Kidney (tissue), 13 donors: ENCODE measurements at regions not wholly inside any gene's neighbourhood (a gene's known extent, or its start where the extent isn't known, plus 50 kb on each side); places are given as distances from the start of the nearest gene placed in this dataset.
A peak's percentile ranks its signal among the peaks of the same experiment; 100 is the strongest.

ENCODE experiments used
- DNase-seq, 5 donors: peaks; one replicate each; pipeline ENCODE4 v3.0.0-alpha.2; 2013 to 2020
- FAIRE-seq: peaks from 2 replicates; lab custom pipeline; 2012; peaks lifted over from hg19 to GRCh38; lab: Jason Lieb, UNC
- H3K27ac ChIP-seq, 2 donors: one replicate each; pipeline ENCODE4 v1.7.0; 2013; ENCODE audit warnings: low read depth in 2 of 2, low read length in 2 of 2, inconsistent platforms in 1 of 2
- H3K27me3 ChIP-seq: one replicate; pipeline ENCODE4 v1.7.1; 2013; ENCODE audit warnings: low read length, inconsistent platforms; ENCODE audit not compliant: control insufficient read depth, insufficient read depth
- H3K36me3 ChIP-seq, 3 donors: one replicate each; pipeline versions ENCODE4 v1.7.0 to v1.7.1; 2013; ENCODE audit warnings: low read length in 3 of 3, control low read depth in 1 of 3, inconsistent platforms in 1 of 3; ENCODE audit not compliant: insufficient read depth in 3 of 3, control insufficient read depth in 2 of 3
- H3K4me1 ChIP-seq, 3 donors: one replicate each; pipeline versions ENCODE4 v1.7.0 to v1.7.1; 2013; ENCODE audit warnings: low read length in 3 of 3, inconsistent platforms in 1 of 3, low read depth in 1 of 3; ENCODE audit not compliant: control insufficient read depth in 2 of 3, insufficient read depth in 2 of 3
- H3K4me3 ChIP-seq, 3 donors: one replicate each; pipeline versions ENCODE4 v1.7.0 to v1.8.1; 2013; ENCODE audit warnings: low read length in 3 of 3, control low read depth in 1 of 3, inconsistent platforms in 1 of 3
- H3K9ac ChIP-seq, 3 donors: one replicate each; pipeline versions ENCODE4 v1.7.0 to v1.7.1; 2013; ENCODE audit warnings: low read length in 3 of 3, control low read depth in 1 of 3, inconsistent platforms in 1 of 3
- H3K9me3 ChIP-seq, 3 donors: one replicate each; pipeline versions ENCODE4 v1.7.0 to v1.7.1; 2013; ENCODE audit warnings: low read length in 3 of 3, control low read depth in 1 of 3, inconsistent platforms in 1 of 3; ENCODE audit not compliant: control insufficient read depth in 2 of 3, insufficient read depth in 1 of 3
- intact Hi-C: fragments of 100-400 bp; cut with DNase I; formaldehyde crosslinking; loops from one replicate; pipeline ENCODE4 v1.11.1; 2022
- TF ChIP-seq, protein P1 (sequence below): IDR thresholded peaks from 3 replicates; pipeline ENCODE4 v1.5.1; 2012; ENCODE audit warnings: mild to moderate bottlenecking, moderate library complexity, borderline replicate concordance; ENCODE audit not compliant: insufficient read depth; ENCODE audit errors: extremely low read depth
- donor health status: control.
- donor health status: control.
- donor health status: control.
- donor health status: control.
- donor health status: control.
- donor health status: DM: yes; HTN: yes; CAD: no.
- donor health status: Normal renal cell carcinoma (clear cell type).

DNA sequence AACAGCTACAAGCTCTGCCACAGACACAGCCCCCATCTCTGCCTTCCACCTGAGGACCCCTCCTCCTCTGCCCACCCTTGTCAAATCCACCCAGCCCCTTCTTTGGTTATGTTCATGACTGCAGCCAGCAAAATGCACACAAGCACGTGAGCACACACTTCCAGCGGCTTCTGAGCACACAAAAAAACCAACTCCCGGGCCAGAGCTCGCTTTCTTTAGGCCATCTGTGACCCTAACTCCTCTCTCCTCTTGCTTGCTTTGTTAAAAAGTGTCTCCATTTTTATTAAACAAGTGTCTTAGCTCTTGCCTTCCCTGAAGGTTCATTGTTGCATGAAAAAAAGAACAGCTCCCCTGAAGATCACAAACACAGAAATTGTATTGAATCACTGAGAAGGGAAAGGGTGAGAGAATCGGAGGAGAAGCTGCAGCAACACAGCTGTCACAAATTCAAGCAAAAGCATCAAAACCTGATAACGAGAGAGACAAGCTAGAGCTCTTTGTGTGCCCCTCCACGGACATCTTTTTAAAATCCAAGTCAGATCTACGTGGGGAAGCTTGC lies 142.1 kb downstream of the CD83 start:
- TF ChIP-seq, protein P1, sequence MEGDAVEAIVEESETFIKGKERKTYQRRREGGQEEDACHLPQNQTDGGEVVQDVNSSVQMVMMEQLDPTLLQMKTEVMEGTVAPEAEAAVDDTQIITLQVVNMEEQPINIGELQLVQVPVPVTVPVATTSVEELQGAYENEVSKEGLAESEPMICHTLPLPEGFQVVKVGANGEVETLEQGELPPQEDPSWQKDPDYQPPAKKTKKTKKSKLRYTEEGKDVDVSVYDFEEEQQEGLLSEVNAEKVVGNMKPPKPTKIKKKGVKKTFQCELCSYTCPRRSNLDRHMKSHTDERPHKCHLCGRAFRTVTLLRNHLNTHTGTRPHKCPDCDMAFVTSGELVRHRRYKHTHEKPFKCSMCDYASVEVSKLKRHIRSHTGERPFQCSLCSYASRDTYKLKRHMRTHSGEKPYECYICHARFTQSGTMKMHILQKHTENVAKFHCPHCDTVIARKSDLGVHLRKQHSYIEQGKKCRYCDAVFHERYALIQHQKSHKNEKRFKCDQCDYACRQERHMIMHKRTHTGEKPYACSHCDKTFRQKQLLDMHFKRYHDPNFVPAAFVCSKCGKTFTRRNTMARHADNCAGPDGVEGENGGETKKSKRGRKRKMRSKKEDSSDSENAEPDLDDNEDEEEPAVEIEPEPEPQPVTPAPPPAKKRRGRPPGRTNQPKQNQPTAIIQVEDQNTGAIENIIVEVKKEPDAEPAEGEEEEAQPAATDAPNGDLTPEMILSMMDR, result no peak
- no peaks in the 10 kb centered on the region for H3K27me3 ChIP-seq
- H3K27ac ChIP-seq, result peak overlapping the region in 1 of 2 donors; percentile 2
- peaks cover 0 to 11% (median 3%) of the 10 kb centered on the region in 3 donors for H3K9me3 ChIP-seq
- DNase-seq, result no peak
- no peak overlapping the region for H3K9ac ChIP-seq
- H3K36me3 ChIP-seq, result no peaks in the 10 kb centered on the region
- FAIRE-seq, result no peak
- intact Hi-C loops, result no loop called here
- no peak overlapping the region for H3K4me3 ChIP-seq
- peaks cover 0 to 4% (median 3%) of the 10 kb centered on the region in 3 donors for H3K4me1 ChIP-seq

DNA sequence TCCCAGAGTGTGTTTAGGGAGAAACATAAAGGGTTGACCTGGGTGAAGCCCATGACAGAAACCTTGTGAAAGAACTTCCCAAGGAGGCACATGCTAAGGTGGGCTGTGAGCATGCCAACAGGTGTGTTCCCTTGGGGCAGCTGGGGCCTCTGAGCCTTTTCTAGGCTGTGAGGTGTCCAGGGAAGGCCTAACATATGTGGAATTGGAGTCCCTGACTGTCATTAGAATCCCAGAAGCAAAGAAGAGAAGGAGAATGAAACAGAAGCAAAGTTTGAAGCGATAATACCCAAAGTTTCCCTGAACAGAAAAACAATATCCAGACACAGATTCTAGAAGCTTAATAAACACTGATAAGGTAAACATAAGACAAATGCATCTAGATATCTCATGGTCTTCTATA lies 143.3 kb downstream of the CD83 start:
- intact Hi-C loops, result no loop called here
- Histone ChIP-seq H3K27ac (no peak overlapping the region), H3K4me3 (no peak overlapping the region), H3K9me3 (peaks cover 0 to 11% (median 3%) of the 10 kb centered on the region in 3 donors), H3K4me1 (peaks cover 0 to 4% (median 3%) of the 10 kb centered on the region in 3 donors), H3K9ac (no peak overlapping the region), H3K36me3 (no peaks in the 10 kb centered on the region), H3K27me3 (no peaks in the 10 kb centered on the region)
- FAIRE-seq (no peak), DNase-seq (no peak)
- TF ChIP-seq, protein P1, result no peak

DNA sequence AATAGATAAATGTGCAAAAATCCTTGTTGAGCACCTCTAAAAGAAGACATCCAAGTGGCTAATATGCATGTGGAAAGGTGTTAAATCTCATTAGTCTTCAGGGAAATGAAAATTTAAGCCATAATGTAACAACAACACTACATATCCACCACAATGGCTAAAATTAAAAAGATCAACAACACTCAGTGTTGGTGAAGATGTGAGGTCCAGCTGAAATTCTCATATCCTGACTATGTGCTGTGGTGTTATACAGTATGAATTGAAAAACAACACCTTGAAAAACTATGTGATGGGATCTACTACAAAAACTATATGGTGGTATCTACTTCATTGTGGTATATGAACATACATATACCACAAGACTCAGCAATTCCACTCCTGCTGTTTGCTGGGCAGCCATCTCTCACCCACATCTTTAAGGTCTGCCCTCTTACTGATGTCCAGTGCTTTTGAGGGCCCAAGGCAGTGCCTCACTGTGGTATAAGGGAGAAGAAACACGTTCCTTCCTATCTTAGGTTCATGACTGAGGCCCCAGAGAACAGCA lies 146.4 kb downstream of the CD83 start:
- Histone ChIP-seq H3K9me3 (peaks cover 0 to 11% (median 3%) of the 10 kb centered on the region in 3 donors), H3K4me3 (no peak overlapping the region), H3K9ac (no peak overlapping the region), H3K27ac (no peak overlapping the region), H3K27me3 (no peaks in the 10 kb centered on the region), H3K4me1 (no peaks in the 10 kb centered on the region), H3K36me3 (no peaks in the 10 kb centered on the region)
- intact Hi-C loops, result no loop called here
- DNase-seq (no peak), FAIRE-seq (no peak)
- TF ChIP-seq, protein P1, result no peak
